Thoracic aorta (tissue), 2 donors: ENCODE measurements at regions not wholly inside any gene's neighbourhood (a gene's known extent, or its start where the extent isn't known, plus 50 kb on each side); places are given as distances from the start of the nearest gene placed in this dataset.

Experiments used
- ATAC-seq: fragments of 150-250 bp; one replicate; pipeline ENCODE4 v1.8.0; 2017; ENCODE audit warnings: low read depth; ENCODE audit not compliant: insufficient number of reproducible peaks, low FRiP score
- DNase-seq: peaks from one replicate; pipeline ENCODE4 v3.0.0-alpha.2; 2020; ENCODE audit warnings: low spot score
- H3K27ac ChIP-seq, 2 donors: fragments of 200-600 bp; sonication (generic); 1 replicate in 1 of 2; 2 replicates in 1 of 2; pipeline ENCODE4 v1.5.1; 2016; ENCODE audit warnings: mild to moderate bottlenecking in 2 of 2, moderate library complexity in 2 of 2
- H3K27me3 ChIP-seq: fragments of 200-600 bp; sonication (generic); replicated peaks from 2 replicates; pipeline ENCODE4 v1.6.0; 2016; ENCODE audit warnings: mild to moderate bottlenecking; ENCODE audit not compliant: insufficient read depth
- H3K36me3 ChIP-seq: fragments of 200-600 bp; sonication (generic); one replicate; pipeline ENCODE4 v1.5.1; 2016
- H3K4me1 ChIP-seq, 2 donors: fragments of 200-600 bp; sonication (generic); 1 replicate in 1 of 2; 2 replicates in 1 of 2; pipeline versions ENCODE4 v1.5.1 to v1.6.0; 2016; ENCODE audit warnings: low read depth in 2 of 2, mild to moderate bottlenecking in 1 of 2; ENCODE audit not compliant: control insufficient read depth in 1 of 2
- H3K4me3 ChIP-seq: fragments of 200-600 bp; sonication (generic); 2 replicates; pipeline ENCODE4 v1.5.1; 2016; ENCODE audit warnings: mild to moderate bottlenecking
- H3K9me3 ChIP-seq: fragments of 200-600 bp; sonication (generic); 2 replicates; pipeline ENCODE4 v1.5.1; 2016
- TF ChIP-seq, protein P1 (sequence below): fragments of 200-600 bp; sonication (generic); IDR thresholded peaks from one replicate; pipeline ENCODE4 v1.5.1; 2019; ENCODE audit warnings: antibody characterized with exemption

DNA sequence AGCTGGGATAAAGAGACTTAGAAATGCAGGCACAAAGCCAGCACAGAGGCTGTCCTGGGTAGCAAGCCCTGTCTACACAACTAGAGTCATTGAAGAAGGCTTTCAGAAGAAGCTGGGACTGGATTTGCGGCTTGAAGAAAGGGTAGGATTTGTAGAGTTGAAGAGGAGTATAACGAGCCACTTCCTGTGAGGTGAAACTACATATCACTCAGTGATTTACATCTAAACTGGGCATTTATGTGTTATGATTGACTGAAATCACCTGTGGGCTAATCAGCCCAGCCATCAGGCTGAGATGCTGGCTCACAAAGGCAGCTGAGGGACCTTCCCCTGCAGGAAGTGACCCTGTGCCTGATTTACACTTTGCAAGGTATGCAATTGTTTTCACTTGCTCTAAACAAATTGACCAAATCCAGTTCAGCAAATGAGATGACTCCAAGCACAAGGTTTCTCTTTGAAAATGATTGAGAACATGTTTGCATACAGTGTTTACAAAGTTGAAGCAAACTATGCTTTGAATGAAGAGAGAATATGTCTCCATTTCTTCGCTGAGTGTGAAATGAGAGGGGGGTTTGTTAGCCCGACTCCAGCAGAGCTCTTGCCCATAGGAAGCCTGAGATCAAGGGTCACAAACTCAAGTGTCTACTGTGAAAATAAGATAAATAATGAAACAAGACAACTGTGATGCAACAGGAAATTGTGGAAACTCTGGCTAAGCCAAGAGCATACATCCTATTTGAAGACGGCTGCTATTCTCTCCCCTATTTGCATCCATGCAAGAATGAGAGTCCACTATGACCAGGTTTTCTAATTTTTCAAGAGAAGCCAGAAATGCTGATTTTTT, 69.3 kb upstream of the HK2 start:
- Histone ChIP-seq H3K27me3 (no peaks in the 10 kb centered on the region), H3K36me3 (no peaks in the 10 kb centered on the region), H3K27ac (no peak overlapping the region), H3K9me3 (no peaks in the 10 kb centered on the region), H3K4me3 (no peak overlapping the region), H3K4me1 (peaks cover 12 to 29% of the 10 kb centered on the region in 2 donors)
- TF ChIP-seq, protein P1, sequence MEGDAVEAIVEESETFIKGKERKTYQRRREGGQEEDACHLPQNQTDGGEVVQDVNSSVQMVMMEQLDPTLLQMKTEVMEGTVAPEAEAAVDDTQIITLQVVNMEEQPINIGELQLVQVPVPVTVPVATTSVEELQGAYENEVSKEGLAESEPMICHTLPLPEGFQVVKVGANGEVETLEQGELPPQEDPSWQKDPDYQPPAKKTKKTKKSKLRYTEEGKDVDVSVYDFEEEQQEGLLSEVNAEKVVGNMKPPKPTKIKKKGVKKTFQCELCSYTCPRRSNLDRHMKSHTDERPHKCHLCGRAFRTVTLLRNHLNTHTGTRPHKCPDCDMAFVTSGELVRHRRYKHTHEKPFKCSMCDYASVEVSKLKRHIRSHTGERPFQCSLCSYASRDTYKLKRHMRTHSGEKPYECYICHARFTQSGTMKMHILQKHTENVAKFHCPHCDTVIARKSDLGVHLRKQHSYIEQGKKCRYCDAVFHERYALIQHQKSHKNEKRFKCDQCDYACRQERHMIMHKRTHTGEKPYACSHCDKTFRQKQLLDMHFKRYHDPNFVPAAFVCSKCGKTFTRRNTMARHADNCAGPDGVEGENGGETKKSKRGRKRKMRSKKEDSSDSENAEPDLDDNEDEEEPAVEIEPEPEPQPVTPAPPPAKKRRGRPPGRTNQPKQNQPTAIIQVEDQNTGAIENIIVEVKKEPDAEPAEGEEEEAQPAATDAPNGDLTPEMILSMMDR: no peak
- DNase-seq: no peak
- no peak for ATAC-seq

DNA sequence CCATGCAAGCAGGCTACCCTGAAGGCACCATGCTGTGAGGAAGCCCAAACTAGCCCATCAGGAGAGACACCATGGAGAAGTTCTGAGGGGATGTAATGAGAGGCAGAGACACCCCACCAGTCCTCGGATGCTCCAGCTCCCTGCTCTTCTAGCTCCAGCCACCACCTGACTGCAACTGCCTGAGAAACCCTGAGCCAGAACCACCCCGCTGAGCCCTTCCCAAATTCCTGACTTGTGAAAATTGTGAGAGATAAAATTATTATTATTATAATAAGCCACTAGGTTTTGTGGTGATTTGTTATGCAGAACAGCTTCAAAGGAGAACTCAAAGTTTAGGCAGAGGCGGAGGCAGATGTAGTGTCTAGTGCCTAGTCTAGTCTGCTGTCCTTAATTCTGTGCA, 67.1 kb upstream of the HK2 start:
- TF ChIP-seq, protein P1: no peak
- Histone ChIP-seq H3K36me3 (no peaks in the 10 kb centered on the region), H3K27ac (peak overlapping the region in 1 of 2 donors; percentile 88), H3K4me3 (no peak overlapping the region), H3K27me3 (no peaks in the 10 kb centered on the region), H3K9me3 (no peaks in the 10 kb centered on the region), H3K4me1 (peaks cover 14 to 34% of the 10 kb centered on the region in 2 donors)
- no peak for DNase-seq
- ATAC-seq: no peak

DNA sequence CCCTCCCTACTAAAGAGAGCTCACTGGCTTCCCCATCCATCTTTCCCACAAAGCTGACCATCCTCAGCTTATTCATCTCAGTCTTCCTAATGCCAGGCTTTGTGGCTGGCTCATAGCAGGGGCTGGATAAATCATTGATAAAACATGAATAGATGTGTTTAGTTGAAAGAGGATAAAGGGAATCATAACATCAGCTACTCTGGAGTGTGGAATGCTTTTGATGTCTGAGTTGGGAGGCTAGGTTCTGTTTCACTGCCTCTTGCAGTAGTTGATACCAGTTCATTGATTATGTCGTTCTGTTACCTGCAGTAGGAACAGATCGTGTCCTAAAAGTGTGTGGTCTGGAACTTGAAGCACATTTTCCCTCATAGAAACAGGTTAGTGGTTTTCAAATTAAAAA, 66.3 kb upstream of the HK2 start:
- DNase-seq (no peak), ATAC-seq (no peak)
- peaks cover 19 to 42% of the 10 kb centered on the region in 2 donors for H3K4me1 ChIP-seq
- TF ChIP-seq, protein P1: no peak
- H3K9me3 ChIP-seq: no peaks in the 10 kb centered on the region
- H3K4me3 ChIP-seq: no peak overlapping the region
- H3K36me3 ChIP-seq: no peaks in the 10 kb centered on the region
- no peaks in the 10 kb centered on the region for H3K27me3 ChIP-seq
- peak overlapping the region; percentile 22 to 88 for H3K27ac ChIP-seq

DNA sequence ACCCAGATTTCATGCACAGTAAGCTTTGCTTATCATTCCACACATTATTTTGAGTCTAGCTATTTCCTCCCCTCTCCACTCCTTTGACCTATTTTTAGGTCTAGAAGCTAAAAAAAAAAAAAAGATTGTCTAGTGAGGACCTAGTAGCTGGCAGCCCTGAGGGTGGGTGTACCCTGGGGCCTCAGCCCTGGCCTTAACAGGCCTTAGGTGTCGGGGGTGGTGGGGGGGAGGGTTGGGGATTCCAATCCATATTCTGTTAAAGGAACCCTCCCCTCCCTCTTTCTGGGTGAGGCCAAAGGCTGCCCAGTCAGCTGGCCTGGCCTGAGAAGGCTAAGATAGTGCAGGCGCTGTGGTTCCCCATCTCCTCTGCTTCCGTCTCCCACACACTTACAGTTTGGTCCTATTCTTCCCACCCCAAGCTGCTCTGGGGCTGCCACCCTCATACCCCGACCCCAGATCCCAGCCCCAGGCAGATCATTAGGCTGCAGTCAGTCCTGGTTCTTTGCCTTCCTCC, 65.5 kb upstream of the HK2 start:
- H3K27ac ChIP-seq: peak overlapping the region; percentile 69 to 88
- ATAC-seq (peak; percentile 47), DNase-seq (no peak)
- TF ChIP-seq, protein P1: no peak
- H3K4me3 ChIP-seq: no peak overlapping the region
- H3K27me3 ChIP-seq: no peaks in the 10 kb centered on the region
- peaks cover 19 to 42% of the 10 kb centered on the region in 2 donors for H3K4me1 ChIP-seq
- no peaks in the 10 kb centered on the region for H3K36me3 ChIP-seq
- H3K9me3 ChIP-seq: no peaks in the 10 kb centered on the region

DNA sequence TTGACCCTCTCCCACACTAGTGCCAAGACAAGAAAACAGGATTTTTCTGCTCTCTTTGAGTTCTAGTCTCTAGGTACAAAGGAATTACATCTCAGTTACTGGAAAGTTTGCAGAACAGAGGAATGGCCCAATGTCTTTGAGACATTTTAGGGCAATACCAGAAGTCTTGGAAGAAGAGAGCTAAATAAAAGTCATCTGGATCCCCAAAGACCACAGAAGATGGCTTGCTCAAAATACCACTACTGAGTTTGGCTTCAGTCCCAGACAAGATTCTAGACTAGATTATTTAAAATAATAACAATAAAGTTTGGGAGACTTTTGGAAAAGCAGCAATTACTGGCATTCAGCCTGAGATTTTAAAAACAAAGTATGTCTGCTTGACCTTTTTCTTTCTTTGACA, 61.9 kb upstream of the HK2 start:
- Histone ChIP-seq H3K4me1 (peaks cover 19 to 33% of the 10 kb centered on the region in 2 donors), H3K36me3 (no peaks in the 10 kb centered on the region), H3K27me3 (no peaks in the 10 kb centered on the region), H3K9me3 (no peaks in the 10 kb centered on the region), H3K27ac (peak overlapping the region in 1 of 2 donors; percentile 35), H3K4me3 (no peak overlapping the region)
- DNase-seq (no peak), ATAC-seq (no peak)
- TF ChIP-seq, protein P1: no peak
